Parathyroid adenoma (tissue), 2 donors: ENCODE measurements at regions not wholly inside any gene's neighbourhood (a gene's known extent, or its start where the extent isn't known, plus 50 kb on each side); places are given as distances from the start of the nearest gene placed in this dataset.

Source experiments
- H2AFZ ChIP-seq: fragments of 300-600 bp; sonication (generic); one replicate; pipeline ENCODE4 v1.7.0; 2017; ENCODE audit warnings: antibody characterized with exemption, mild to moderate bottlenecking
- H3K27ac ChIP-seq: fragments of 300-600 bp; sonication (generic); one replicate; pipeline ENCODE4 v1.7.0; 2017
- H3K27me3 ChIP-seq: fragments of 300-600 bp; sonication (generic); one replicate; pipeline ENCODE4 v1.7.0; 2017; ENCODE audit warnings: low read length; ENCODE audit not compliant: control insufficient read depth, insufficient read depth
- H3K36me3 ChIP-seq: fragments of 300-600 bp; sonication (generic); one replicate; pipeline ENCODE4 v1.7.0; 2017; ENCODE audit warnings: low read length; ENCODE audit not compliant: control insufficient read depth, insufficient read depth
- H3K4me1 ChIP-seq: fragments of 300-600 bp; sonication (generic); one replicate; pipeline ENCODE4 v1.7.0; 2017; ENCODE audit warnings: control low read depth
- H3K4me2 ChIP-seq: fragments of 300-600 bp; sonication (generic); one replicate; pipeline ENCODE4 v1.7.0; 2017; ENCODE audit warnings: low read length
- H3K4me3 ChIP-seq: fragments of 300-600 bp; sonication (generic); one replicate; pipeline ENCODE4 v1.7.0; 2017; ENCODE audit warnings: low read depth, low read length
- H3K79me2 ChIP-seq: fragments of 300-600 bp; sonication (generic); one replicate; pipeline ENCODE4 v1.7.0; 2017; ENCODE audit warnings: control low read depth
- H3K9ac ChIP-seq: fragments of 300-600 bp; sonication (generic); one replicate; pipeline ENCODE4 v1.7.0; 2017; ENCODE audit warnings: mild to moderate bottlenecking
- H3K9me3 ChIP-seq: fragments of 300-600 bp; sonication (generic); one replicate; pipeline ENCODE4 v1.7.0; 2017; ENCODE audit warnings: low read length; ENCODE audit not compliant: control insufficient read depth
- TF ChIP-seq, protein P1 (sequence below): fragments of 300-600 bp; sonication (generic); IDR thresholded peaks from one replicate; pipeline ENCODE4 v1.7.0; 2017; ENCODE audit warnings: antibody characterized with exemption, mild to moderate bottlenecking
- donor health status: primary hyperparathyroidism.

DNA sequence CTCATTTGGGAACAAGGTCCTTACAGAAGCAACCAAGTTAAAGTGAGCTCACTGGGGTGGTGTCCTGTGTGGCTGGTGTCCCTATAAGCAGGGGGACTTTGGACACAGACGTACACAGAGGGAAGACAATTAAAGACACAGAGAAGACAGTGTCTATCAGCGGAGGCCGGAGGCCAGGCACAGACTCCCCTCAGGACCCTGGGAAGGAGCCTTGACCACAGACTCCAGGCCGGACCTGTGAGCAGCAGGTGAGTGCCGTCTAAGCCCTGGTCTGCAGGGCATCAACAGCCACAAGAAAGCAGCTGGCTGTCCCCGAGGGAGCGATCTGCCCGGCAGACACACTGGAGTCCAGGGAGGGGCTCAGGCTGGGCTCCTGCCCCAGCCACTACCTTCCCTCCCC, 219.1 kb upstream of the C14orf180 start:
- Histone ChIP-seq H3K4me2 (no peak overlapping the region), H2AFZ (no peak overlapping the region), H3K4me1 (no peaks in the 10 kb centered on the region), H3K4me3 (no peak overlapping the region), H3K36me3 (no peaks in the 10 kb centered on the region), H3K9ac (no peak overlapping the region), H3K79me2 (no peaks in the 10 kb centered on the region), H3K27me3 (no peaks in the 10 kb centered on the region), H3K9me3 (no peaks in the 10 kb centered on the region), H3K27ac (no peak overlapping the region)
- TF ChIP-seq, protein P1, sequence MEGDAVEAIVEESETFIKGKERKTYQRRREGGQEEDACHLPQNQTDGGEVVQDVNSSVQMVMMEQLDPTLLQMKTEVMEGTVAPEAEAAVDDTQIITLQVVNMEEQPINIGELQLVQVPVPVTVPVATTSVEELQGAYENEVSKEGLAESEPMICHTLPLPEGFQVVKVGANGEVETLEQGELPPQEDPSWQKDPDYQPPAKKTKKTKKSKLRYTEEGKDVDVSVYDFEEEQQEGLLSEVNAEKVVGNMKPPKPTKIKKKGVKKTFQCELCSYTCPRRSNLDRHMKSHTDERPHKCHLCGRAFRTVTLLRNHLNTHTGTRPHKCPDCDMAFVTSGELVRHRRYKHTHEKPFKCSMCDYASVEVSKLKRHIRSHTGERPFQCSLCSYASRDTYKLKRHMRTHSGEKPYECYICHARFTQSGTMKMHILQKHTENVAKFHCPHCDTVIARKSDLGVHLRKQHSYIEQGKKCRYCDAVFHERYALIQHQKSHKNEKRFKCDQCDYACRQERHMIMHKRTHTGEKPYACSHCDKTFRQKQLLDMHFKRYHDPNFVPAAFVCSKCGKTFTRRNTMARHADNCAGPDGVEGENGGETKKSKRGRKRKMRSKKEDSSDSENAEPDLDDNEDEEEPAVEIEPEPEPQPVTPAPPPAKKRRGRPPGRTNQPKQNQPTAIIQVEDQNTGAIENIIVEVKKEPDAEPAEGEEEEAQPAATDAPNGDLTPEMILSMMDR, result no peak

DNA sequence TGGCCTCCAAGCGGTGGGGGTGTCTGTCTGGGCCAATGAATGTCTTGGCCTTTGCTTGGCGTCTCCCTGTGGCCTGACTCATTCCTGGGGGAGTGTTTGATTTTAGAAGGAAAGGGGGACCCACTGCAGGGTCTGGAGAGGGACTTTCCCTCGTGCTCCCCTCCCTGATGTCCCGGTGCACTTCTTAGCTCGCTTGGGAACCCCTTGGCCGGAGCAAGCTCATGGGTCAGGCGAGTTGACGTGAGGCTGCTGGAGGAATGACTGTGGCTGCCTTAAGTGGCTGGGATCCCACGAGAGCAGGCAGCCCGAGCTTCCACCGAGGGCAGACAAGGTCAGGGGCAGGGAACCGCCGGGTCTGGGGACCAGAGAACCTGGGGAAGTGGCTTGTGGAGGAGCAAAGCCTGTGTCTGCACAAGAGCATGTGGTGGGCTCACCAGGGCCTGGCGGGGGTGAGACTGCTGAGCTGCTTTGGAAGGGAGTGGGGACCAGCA, 218.4 kb upstream of the C14orf180 start:
- Histone ChIP-seq H3K4me1 (no peaks in the 10 kb centered on the region), H3K36me3 (no peaks in the 10 kb centered on the region)
- TF ChIP-seq, protein P1, result no peak

DNA sequence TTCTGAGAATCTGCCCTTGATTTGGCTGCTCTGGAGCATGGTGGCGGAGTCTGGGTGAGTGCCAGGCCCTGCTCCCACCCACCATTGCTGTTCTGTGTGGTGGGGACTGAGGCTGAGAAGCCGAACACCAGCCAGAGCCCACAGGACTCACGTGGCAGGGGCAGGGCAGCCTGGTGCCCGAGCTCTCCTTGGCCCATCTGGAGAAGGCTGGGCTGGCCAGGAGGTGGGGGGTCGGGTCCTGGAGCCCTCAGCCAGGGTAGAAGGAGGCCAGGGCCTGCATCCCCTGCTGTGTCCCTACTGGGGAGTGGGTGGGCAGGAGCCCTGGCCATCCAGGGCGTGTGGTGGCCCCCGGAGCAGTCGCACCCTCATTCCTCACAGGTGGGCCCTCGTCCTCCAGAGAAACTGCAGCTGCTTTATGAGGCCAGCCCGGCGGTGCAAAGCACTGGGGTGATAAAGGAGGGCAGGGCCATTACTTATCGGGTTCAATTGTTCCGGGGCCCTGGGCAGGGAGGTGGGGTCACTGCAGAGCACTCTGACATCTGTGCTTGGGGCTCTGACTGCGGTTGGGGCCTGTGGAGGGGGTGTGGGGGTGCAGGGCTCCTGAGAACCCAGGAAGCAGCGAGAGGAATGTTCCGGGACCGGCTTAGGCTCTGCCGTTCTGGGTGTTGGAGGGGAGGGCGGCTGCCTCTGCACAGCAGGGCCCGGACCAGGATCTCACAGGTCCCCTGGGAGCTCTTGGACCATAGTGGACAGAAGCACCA, 217.5 kb upstream of the C14orf180 start:
- no peak overlapping the region for H3K4me3 ChIP-seq
- H2AFZ ChIP-seq, result no peak overlapping the region
- TF ChIP-seq, protein P1, result no peak
- H3K9me3 ChIP-seq, result no peaks in the 10 kb centered on the region
- H3K9ac ChIP-seq, result no peak overlapping the region
- no peaks in the 10 kb centered on the region for H3K79me2 ChIP-seq
- no peaks in the 10 kb centered on the region for H3K27me3 ChIP-seq
- H3K27ac ChIP-seq, result no peak overlapping the region
- H3K36me3 ChIP-seq, result no peaks in the 10 kb centered on the region
- no peak overlapping the region for H3K4me2 ChIP-seq
- no peaks in the 10 kb centered on the region for H3K4me1 ChIP-seq

More for the DNA sequence above, 218.4 kb upstream of the C14orf180 start:
- Histone ChIP-seq H3K79me2 (no peaks in the 10 kb centered on the region), H2AFZ (no peak overlapping the region), H3K4me3 (no peak overlapping the region), H3K4me2 (no peak overlapping the region), H3K9ac (no peak overlapping the region), H3K27ac (no peak overlapping the region), H3K27me3 (no peaks in the 10 kb centered on the region), H3K9me3 (no peaks in the 10 kb centered on the region)

DNA sequence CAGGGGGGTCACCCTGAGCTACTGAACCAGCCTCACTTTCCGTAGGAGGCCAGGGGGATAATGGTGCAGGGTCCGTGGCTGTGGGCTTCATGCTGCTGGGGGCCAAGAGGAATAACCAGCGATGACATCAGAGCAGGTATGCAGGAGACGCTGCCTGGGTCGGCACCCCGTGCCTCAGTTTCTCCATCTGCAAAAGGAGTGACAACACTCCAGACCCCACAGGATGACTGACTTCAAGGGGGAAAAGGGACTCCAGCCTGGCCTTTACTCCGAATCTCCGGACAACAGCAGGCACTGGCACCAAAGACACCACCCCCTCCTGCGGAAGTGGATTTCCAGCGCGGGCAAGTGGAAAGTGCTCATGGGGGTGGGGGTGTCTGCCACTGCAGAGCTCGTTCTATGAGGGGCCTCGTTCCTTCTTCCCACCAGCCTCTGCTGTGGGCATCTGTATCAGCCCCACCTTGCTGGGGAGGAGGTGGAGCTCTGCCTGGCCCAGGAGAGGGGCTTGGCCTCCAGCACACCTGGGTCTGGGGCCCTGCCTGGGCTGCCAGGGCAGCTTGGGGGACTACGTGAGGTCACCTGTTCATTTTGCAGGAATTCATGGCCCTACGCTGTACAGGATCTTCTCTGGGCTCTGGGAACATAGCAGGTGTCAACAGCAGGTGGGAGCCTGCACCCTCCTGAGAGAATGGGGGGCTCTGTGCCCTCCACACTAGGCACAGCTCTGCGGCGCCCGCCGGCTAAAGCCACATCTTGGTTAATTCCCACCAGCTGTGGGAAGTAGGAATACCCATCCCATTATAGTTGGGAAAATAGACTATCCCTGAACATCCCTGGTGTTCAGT, 216.6 kb upstream of the C14orf180 start:
- Histone ChIP-seq H3K27ac (no peak overlapping the region), H3K9ac (no peak overlapping the region), H3K4me2 (no peak overlapping the region), H3K9me3 (no peaks in the 10 kb centered on the region), H3K27me3 (no peaks in the 10 kb centered on the region), H3K4me3 (no peak overlapping the region), H3K79me2 (no peaks in the 10 kb centered on the region), H3K36me3 (no peaks in the 10 kb centered on the region), H2AFZ (no peak overlapping the region), H3K4me1 (no peaks in the 10 kb centered on the region)
- TF ChIP-seq, protein P1, result no peak
